K562 (cell line): ENCODE measurements at regions not wholly inside any gene's neighbourhood (a gene's known extent, or its start where the extent isn't known, plus 50 kb on each side); places are given as distances from the start of the nearest gene placed in this dataset.

Source experiments
- ATAC-seq: fragments of 200-7000 bp; cut with Tn5 transposase; 3 replicates; pipeline ENCODE4 v1.9.1; 2020; ENCODE audit warnings: moderate library complexity
- BruUV-seq: library from RNA; stranded (reverse); fragments of 400-500 nt; replicated peaks from 2 replicates; lab custom pipeline; 2021; lab: Mats Ljungman, UMichigan
- CTCF ChIA-PET: fragments of 300-600 bp; formaldehyde crosslinking; extraction: SDS; loops from one replicate; lab custom pipeline; 2021; ENCODE audit warnings: low intra/inter-chr PET ratio; lab: Yijun Ruan, JAX
- POLR2A ChIA-PET: fragments of 300-600, 350-650 bp; sonication (Branson Sonifier 250); formaldehyde crosslinking; extraction: SDS; loops from one replicate; lab custom pipeline; 2021; ENCODE audit warnings: antibody characterized with exemption, inconsistent platforms; lab: Yijun Ruan, JAX
- DNase-seq, 4 experiments: peaks; one replicate each; pipeline versions ENCODE4 v3.0.0 to v3.0.0-alpha.2; 2011 to 2018; ENCODE audit warnings: low spot score in 3 of 4, mixed read lengths in 3 of 4; ENCODE audit errors: extremely low read depth in 1 of 4
- FAIRE-seq: peaks from 2 replicates; lab custom pipeline; 2011; peaks lifted over from hg19 to GRCh38; lab: Jason Lieb, UNC
- H2AFZ ChIP-seq: 2 replicates; pipeline ENCODE4 v1.6.0; 2011; ENCODE audit warnings: low read depth, low read length, control low read depth, inconsistent platforms
- H3K27ac ChIP-seq: fragments of 200-600 bp; 3 replicates; pipeline ENCODE4 v1.8.0; 2011; ENCODE audit warnings: low read depth, mild to moderate bottlenecking, control low read depth, inconsistent platforms, low read length, moderate library complexity, mixed read lengths; ENCODE audit errors: extremely low read depth
- H3K27me3 ChIP-seq, 2 experiments: fragments of 300-600 bp in 1 of 2; 2 replicates in 1 of 2; 3 replicates in 1 of 2; pipeline versions ENCODE4 v1.6.0 to v1.8.0; 2011; ENCODE audit warnings: inconsistent platforms in 2 of 2, low read length in 2 of 2, mild to moderate bottlenecking in 1 of 2, mixed read lengths in 1 of 2, moderate library complexity in 1 of 2; ENCODE audit not compliant: control insufficient read depth in 2 of 2, insufficient read depth in 2 of 2
- H3K36me3 ChIP-seq: fragments of 300-600 bp; 3 replicates; pipeline ENCODE4 v1.8.0; 2011; ENCODE audit warnings: mild to moderate bottlenecking, low read length, inconsistent platforms; ENCODE audit not compliant: control insufficient read depth, insufficient read depth
- H3K4me1 ChIP-seq, 2 experiments: fragments of 200-600 bp in 1 of 2; replicated peaks in 1 of 2; 2 replicates in 1 of 2; 3 replicates in 1 of 2; pipeline versions ENCODE4 v1.5.1 to v1.8.0; 2011; ENCODE audit warnings: inconsistent platforms in 2 of 2, low read length in 2 of 2, mild to moderate bottlenecking in 1 of 2, mixed read lengths in 1 of 2, moderate library complexity in 1 of 2; ENCODE audit not compliant: control insufficient read depth in 2 of 2, insufficient read depth in 2 of 2
- H3K4me2 ChIP-seq: 2 replicates; pipeline ENCODE4 v1.6.1; 2011; ENCODE audit warnings: low read length, control low read depth, inconsistent platforms, mixed read lengths; ENCODE audit not compliant: insufficient read depth
- H3K4me3 ChIP-seq: fragments of 200-600 bp; sonication (generic), shearing (Covaris generic); 2 replicates; pipeline ENCODE4 v1.5.1; 2016; ENCODE audit warnings: control low read depth, inconsistent platforms
- H3K79me2 ChIP-seq: fragments of 200-600 bp; 3 replicates; pipeline ENCODE4 v1.8.0; 2011; ENCODE audit warnings: low read length, inconsistent platforms; ENCODE audit not compliant: control insufficient read depth, insufficient read depth
- H3K9ac ChIP-seq, 2 experiments: 2 replicates each; pipeline versions ENCODE4 v1.6.0 to v1.6.1; 2011; ENCODE audit warnings: low read depth in 2 of 2, low read length in 2 of 2, control low read depth in 1 of 2, inconsistent platforms in 1 of 2, mild to moderate bottlenecking in 1 of 2, mixed read lengths in 1 of 2; ENCODE audit not compliant: insufficient read depth in 1 of 2
- H3K9me1 ChIP-seq: one replicate; pipeline ENCODE4 v1.6.0; 2011; ENCODE audit warnings: inconsistent platforms, mild to moderate bottlenecking, low read length, moderate library complexity; ENCODE audit not compliant: control insufficient read depth, insufficient read depth
- H3K9me3 ChIP-seq: replicated peaks from 2 replicates; pipeline ENCODE4 v1.5.1; 2011; ENCODE audit warnings: low read depth, low read length, inconsistent platforms; ENCODE audit not compliant: control insufficient read depth, insufficient read depth
- H4K20me1 ChIP-seq: replicated peaks from 2 replicates; pipeline ENCODE4 v1.6.1; 2011; ENCODE audit warnings: low read length, inconsistent platforms, mixed read lengths; ENCODE audit not compliant: control insufficient read depth, insufficient read depth
- ATF7 ChIP-seq: fragments of 450-650 bp; IDR thresholded peaks from 2 replicates; pipeline ENCODE4 v1.7.1; 2014; ENCODE audit warnings: mild to moderate bottlenecking, moderate library complexity
- CHD7 ChIP-seq: fragments of 200-600 bp; sonication (generic); IDR thresholded peaks from one replicate; pipeline ENCODE4 v1.6.1; 2012; ENCODE audit warnings: mild to moderate bottlenecking, low read depth, low read length, inconsistent platforms
- DPF2 ChIP-seq: fragments of 450-650 bp; IDR thresholded peaks from 2 replicates; pipeline ENCODE4 v1.6.1; 2016
- NFIC ChIP-seq: fragments of 450-650 bp; IDR thresholded peaks from 2 replicates; pipeline ENCODE4 v1.6.1; 2017; ENCODE audit warnings: mild to moderate bottlenecking, inconsistent platforms
- PHF8 ChIP-seq: fragments of 200-600 bp; sonication (generic); IDR thresholded peaks from 2 replicates; pipeline ENCODE4 v1.6.1; 2012; ENCODE audit warnings: mixed run types, mild to moderate bottlenecking, inconsistent platforms, low read length, moderate library complexity, borderline replicate concordance
- U2AF1 ChIP-seq: fragments of 200-400 bp; formaldehyde crosslinking; optimal IDR thresholded peaks from 2 replicates; pipeline ENCODE3; 2017; ENCODE audit warnings: mild to moderate bottlenecking, low read depth, low read length, moderate library complexity
- ZNF740 ChIP-seq, 3 experiments: fragments of 200-800 bp in 1 of 3; sonication (Bioruptor generic) in 1 of 3; sonication (generic) in 1 of 3; formaldehyde crosslinking in 1 of 3; IDR thresholded peaks; 2 replicates each; pipeline versions ENCODE4 v1.6.1 to v1.8.0; 2016 to 2022; ENCODE audit warnings: mild to moderate bottlenecking in 2 of 3, missing compliant biosample characterization in 2 of 3, missing genetic modification characterization in 2 of 3, missing genetic modification reagents in 1 of 3
- WGBS: fragments of 100-300 bp; shearing (Covaris generic); methylation state at CpG from one replicate; pipeline ENCODE4 v1.1.6; 2016; ENCODE audit warnings: low coverage, mixed read lengths; ENCODE audit not compliant: insufficient coverage; ENCODE audit errors: missing lambda C conversion rate; 5-methylcytosine and 5-hydroxymethylcytosine counted together
- in situ Hi-C: fragments of 300-500 bp; cut with MboI; formaldehyde crosslinking; loops from 4 replicates; pipeline ENCODE4 v1.15.0; 2018; ENCODE audit warnings: inconsistent platforms, mixed read lengths
- intact Hi-C: fragments of 100-400 bp; cut with micrococcal nuclease; formaldehyde crosslinking; loops from 2 replicates; pipeline ENCODE4 v1.14.2; 2022

GRCh38 chr4:45750721-45751120 is 373.1 kb downstream of the GABRG1 start:
- Histone ChIP-seq H3K9ac (no peak overlapping the region), H3K9me1 (no peaks in the 10 kb centered on the region), H4K20me1 (no peaks in the 10 kb centered on the region), H3K27ac (no peak overlapping the region), H3K27me3 (no peaks in the 10 kb centered on the region), H3K4me2 (no peak overlapping the region), H3K4me3 (no peak overlapping the region), H3K79me2 (no peaks in the 10 kb centered on the region), H3K9me3 (no peaks in the 10 kb centered on the region), H3K36me3 (no peaks in the 10 kb centered on the region), H3K4me1 (no peaks in the 10 kb centered on the region), H2AFZ (no peak overlapping the region)
- ATAC-seq: no peak
- BruUV-seq: no TSS peak
- POLR2A ChIA-PET: no interaction called here
- WGBS: 5% methylated on average over 2 of the region's 2 CpGs
- in situ Hi-C loops (no loop called here), intact Hi-C loops (no loop called here)
- no peak for TF ChIP-seq ZNF740 (CRISPR knock-in tag; IDR thresholded peaks at IDR 0.05)
- TF ChIP-seq ZNF740 (tag; IDR thresholded peaks at IDR 0.05): no peak
- no peak for TF ChIP-seq U2AF1
- no peak for TF ChIP-seq DPF2
- TF ChIP-seq NFIC: no peak
- TF ChIP-seq ATF7: no peak
- TF ChIP-seq PHF8: no peak
- TF ChIP-seq CHD7: no peak
- CTCF ChIA-PET: no interaction called here
- FAIRE-seq: no peak
- DNase-seq: no peak
